ENCODE measurements at regions not wholly inside any gene's neighbourhood (a gene's known extent, or its start where the extent isn't known, plus 50 kb on each side); places are given as distances from the start of the nearest gene placed in this dataset.

DNA sequence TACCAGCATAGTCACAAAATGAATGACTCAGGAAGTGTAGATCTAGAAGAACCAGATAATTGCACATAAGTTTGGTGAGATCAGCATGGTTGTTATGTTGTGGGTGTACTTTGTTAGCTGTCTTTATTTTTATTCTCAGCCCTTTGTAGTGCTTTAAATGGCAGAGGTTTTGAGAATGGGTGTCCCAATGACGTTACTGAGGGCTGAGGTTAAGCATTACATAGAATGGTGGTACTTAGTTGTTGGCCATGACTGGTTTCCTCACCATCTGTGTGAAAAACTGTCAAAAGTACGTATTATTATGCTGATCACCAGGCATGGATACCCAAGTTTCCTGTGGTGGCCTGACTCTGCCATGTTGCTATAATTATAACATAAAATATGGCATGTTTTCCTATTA is 165.8 kb downstream of the UBE2E3 start:
- DNase-seq (ENCODE audit: extremely low read depth in 1 of 2, low read depth in 1 of 2): no peak

DNA sequence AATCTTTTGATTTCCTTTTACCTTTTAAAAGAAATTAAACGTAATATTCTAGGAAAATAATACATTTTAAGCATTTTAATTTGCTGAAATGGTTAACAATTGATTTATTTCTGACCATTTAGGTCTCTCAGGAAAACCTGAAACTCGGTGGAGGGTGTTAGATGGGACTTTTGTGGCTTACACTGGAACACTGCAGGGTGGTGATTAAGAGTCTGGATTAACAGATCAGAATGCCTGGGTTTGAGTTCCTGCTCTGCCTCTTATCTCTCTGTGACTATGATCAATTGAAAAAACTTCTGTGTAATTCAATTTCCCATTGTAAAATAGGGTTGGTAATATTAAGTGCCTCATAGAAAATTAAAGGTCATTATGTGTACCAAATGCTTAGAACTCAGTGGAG is 168.7 kb downstream of the UBE2E3 start:
- DNase-seq (ENCODE audit: extremely low read depth in 1 of 2, low read depth in 1 of 2): no peak

DNA sequence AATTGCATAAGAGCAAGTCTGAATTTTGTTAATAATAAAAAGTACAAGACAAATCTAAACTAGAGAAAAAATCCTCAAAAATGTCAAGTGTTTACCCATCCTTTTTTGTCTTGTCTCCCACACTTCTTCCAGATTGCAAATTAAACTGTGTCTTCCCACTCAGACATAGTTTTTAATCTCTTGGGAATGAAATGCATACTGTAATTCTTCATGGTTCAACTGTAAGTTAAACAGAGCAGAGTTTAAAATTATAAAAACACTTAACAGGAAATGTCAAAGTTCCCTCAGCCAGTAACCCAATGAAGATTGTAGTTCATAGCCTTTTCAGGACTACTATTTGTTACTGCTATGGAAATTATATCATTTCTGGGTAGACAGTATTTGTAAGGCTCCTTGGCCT is 171.8 kb downstream of the UBE2E3 start:
- DNase-seq (ENCODE audit: extremely low read depth in 1 of 2, low read depth in 1 of 2): no peak

DNA sequence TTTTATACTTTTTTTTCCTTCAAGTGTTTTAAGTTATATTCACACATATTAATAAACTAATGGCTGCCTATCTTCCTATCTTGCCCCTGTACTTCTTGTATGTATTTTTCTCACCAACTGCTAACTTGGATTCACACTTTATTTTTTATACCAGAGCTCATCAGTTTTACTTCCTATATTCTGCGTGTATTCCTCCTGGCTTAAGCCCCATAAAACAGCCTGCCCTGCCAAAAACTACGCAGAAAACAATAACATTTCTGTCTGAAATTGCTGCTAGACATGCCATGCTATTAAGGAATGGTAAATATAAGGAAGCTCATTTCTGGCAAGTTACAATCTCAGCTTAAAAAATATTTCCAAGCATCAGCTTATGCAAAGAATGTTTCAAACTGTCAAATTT is 172.3 kb downstream of the UBE2E3 start:
- no peak for DNase-seq (ENCODE audit: extremely low read depth in 1 of 2, low read depth in 1 of 2)

DNA sequence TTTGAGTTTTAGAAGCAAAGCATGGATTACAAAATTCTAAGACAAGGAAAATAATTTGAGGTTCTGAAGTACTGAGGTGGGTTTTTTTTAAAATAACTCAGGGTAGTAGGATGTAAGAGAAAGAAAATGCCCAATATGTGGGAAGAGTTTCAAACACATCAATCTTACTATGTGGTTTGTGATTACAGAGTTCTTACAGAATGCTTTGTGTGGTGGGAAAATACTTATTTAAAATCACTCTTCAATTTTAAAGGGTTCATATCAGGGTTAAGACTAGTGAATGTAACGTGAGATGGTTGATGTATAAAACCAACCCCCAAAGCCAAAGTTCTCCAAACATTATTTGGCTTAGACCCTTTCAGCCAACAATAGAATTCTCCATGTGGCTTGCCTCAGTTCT is 173.5 kb downstream of the UBE2E3 start:
- no peak for DNase-seq (ENCODE audit: extremely low read depth in 1 of 2, low read depth in 1 of 2)

DNA sequence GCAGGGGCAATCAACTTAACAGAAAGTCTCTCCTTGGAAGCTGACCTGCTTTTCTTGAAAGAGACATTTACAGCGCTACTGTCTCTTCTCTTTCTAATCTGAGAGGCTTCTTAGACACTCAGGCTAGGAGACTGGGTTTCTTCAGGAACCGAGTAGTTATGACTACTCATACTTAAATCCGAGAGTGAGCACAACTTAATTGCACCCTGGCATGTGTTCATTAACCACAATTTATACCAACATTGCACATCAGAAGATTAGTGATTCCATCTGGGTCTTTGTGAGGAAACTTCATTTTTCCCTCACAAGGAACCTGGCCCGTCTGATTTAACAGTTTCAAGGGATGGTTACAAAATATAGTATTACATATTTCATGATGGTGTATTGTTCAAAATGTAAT is 176.9 kb downstream of the UBE2E3 start:
- no peak for DNase-seq (ENCODE audit: extremely low read depth in 1 of 2, low read depth in 1 of 2)

DNA sequence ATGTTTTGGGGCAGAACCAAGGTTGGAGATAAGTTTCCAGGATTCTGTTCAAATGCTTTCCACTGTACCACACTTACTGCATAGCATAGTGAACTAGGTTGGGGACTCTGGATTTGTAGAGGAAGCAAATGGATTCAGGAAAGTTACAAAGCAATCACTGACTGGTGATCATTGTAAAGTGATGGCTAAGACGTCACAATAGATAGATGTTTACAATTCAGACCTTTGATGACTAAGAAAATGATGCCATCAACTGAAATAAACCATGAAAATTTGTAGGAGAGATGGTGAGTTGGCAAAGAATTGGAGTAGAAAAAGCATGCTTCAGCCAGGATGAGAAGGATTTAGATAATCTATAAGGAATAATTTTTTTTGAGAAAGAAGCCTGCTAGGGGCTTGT is 178.0 kb downstream of the UBE2E3 start:
- no peak for DNase-seq (ENCODE audit: extremely low read depth in 1 of 2, low read depth in 1 of 2)

DNA sequence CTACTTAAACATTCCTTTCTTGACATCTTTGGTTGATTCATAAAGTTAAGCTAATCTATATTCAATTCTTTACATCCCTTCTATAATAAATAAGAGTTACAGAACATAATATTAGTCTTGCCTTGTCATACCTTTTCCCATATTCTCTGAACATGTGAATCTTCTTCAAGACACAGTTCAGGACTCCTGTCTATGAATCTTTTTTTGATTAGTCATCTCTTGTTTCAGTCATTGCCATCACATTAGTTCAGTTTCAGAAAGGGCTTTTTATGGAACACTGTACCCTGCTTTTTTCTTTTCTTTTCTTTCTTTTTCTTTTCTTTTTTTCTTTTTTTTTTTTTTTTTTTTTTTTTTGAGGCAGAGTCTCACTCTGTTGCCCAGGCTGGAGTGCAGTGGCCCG is 181.2 kb downstream of the UBE2E3 start:
- no peak for DNase-seq (ENCODE audit: extremely low read depth in 1 of 2, low read depth in 1 of 2)

DNA sequence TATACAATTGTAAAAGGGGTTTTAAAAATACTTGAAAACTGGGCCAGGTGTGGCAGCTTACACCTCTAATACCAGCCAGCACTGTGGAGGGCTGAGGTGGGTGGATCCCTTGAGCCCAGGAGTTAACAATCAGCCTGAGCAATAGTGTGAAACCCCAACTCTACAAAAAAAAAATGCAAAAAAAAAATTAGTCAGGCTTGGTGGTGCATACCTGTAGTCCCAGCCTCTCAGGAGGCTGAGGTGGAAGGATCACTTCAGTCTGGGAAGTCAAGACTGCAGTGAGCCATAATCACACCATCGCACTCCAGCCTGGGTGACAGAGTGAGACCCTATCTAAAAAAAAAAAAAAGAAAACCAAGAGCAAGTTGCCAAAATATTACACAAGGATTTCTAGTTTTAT is 182.7 kb downstream of the UBE2E3 start:
- DNase-seq (ENCODE audit: extremely low read depth in 1 of 2, low read depth in 1 of 2): no peak

DNA sequence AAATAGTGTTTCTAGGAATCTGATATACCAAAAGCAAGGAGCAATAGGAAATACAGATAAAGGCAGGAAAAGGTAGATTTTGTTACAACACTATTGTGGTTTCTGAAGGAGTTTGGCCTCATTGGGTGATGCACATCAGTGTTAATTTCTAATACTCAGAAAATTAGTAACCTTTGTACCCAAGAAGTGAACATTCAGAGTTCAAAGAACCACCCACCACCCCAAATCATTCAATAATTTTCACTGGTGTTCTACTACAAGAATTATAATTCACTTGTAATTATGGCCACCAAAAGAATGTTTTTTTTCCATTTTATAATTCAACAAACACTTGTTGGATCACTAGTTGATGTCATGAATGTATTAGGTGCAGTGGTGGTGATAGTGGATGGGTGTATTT is 183.3 kb downstream of the UBE2E3 start:
- DNase-seq (ENCODE audit: extremely low read depth in 1 of 2, low read depth in 1 of 2): no peak

DNA sequence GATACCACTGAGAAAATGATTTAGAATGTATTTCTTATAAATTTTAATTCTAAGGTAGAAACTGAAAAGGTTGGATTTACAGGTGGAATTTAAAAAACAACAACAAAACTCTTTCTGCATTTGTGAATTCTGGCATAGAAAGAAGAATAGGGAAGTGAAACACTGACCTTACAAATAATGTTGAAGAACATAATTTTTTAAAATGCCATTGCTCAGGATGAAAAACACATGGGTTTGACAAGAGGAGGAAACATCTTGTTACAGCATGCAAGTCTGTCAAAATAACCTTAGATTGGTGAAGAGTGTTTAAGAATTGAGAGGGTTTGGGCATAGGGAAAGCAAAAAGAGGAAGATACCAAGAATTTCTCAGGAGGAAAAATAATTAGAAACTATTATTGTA is 184.3 kb downstream of the UBE2E3 start:
- DNase-seq (ENCODE audit: extremely low read depth in 1 of 2, low read depth in 1 of 2): no peak

DNA sequence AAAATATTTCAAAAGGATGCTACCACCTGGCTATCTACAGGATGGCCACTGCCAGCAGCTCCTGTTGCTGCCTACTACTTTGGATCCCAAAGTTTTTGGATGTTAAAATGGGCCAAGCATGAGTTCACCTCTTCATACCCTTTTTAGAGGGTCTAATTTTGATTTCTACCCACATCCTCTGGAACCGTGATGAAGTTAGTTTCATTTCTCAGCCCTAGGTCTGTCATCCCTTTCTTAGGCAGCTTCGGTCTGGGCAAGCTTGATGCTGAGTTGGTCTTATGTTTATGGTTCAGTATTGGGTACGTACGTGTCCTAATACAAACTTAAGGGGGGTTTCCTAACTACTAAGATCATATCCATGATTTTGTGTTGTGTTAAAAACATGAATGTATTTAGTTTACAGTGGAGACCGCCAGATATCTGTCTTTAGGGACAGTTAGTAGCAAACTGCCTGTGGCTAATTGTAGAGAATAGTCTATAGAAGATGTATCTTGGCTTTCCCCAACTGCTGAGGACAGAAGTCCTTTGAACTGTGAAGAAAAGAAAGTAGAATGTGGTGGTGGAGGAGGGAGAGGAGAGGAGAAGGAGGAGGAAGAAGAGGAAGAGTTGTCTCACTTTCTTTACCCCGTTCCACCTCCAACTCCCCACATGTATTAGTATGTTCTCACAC is 184.9 kb downstream of the UBE2E3 start:
- DNase-seq (ENCODE audit: extremely low read depth in 1 of 2, low read depth in 1 of 2): no peak

DNA sequence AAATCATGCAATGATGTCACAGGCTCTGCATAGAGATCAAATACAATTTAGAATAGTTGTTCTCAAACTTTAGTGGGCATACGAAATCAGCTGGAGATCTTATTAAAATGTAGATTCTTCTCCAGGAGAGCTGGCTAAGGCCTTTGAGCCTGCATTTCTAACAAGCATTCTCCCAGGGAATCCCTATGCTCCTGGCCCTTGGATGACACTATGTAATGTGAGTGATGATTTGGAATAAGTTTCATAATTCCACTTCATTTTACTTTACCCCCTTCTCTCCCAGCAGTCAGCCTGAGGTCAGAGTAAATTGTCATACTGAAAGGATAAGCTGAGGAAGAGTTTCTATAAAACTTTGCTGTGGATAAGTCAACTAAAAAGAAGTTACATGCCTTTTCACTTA is 189.1 kb downstream of the UBE2E3 start:
- DNase-seq (ENCODE audit: extremely low read depth in 1 of 2, low read depth in 1 of 2): no peak

DNA sequence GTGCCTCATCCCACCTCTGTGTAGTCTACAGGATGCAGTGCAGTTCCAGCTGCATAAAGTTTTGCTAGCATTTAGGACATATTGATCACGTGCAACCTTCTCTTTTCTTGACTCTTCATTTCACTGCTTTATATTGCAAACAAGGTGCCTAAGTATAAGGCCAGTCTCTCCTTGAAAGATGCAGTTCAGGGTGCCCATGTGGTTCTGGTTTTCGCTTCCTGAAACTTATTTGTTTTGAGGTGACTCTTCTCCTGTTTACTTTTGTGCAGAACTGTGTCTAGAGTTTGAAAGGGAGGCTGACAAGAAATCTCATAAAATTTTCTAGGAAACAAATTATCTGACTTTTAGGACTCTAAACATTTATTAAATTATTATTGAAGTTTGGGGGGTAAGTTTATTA is 189.9 kb downstream of the UBE2E3 start:
- no peak for DNase-seq (ENCODE audit: extremely low read depth in 1 of 2, low read depth in 1 of 2)

DNA sequence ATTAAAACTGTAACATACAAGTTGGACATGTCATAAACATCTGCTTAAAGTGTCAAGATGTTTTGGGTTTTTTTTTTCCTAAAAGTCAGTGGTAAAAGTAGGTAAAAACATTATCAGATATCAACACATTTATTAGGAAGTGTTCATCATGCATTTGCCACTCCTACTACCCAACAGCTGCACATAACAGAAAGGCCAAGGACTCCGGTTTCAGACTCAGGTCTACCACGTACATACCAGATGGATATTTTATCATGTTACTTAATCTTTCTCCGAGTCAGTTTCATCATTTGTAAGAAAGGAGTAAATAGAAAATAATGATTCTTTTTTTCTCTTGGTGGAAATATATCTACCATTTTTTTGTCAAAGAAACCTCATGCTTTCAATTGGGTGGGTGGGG is 192.3 kb downstream of the UBE2E3 start:
- DNase-seq (ENCODE audit: extremely low read depth in 1 of 2, low read depth in 1 of 2): no peak

DNA sequence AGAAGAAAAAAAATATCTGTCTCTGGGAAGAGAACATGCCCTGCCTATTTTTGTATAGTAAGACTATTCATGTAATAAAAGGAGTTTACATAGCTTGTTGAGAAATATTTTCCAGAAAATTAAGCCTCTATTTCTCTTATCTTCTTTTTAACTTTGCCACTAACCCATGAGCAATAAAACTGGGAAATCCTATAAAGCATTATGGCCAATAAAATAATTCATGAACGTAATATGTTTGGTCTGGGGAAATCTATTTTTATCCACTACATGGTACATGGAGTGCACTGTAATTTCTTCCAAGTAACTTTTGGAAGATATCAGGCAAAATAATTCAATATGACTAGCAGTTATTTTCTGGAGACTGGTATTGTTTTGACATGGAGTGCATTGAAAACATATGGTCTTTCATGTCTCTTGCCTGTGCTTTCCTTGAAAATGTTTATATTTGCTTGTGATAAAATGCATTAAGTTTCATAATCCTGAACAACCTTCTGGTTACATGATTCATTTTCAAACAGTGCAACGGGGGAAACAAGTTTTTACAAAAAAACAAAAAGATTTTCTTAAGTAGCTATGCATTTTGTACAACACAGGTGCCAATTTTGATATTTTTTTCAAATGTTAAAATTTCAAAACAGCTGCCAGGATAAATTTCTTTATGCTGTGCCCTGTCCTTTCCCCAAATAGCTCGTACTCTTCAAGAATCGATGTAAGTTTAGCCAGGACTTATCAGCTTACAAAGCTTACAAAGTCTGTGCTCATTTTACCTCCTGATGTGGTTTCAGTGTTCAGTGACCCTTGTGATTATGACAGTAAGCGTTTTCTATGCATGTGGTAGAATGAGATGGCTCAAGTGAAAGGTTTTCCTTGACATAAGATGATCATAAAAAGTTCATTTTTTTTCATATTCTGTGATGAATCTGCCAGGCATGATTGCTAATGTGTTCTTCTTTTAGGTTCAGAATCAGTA is 194.5 kb downstream of the UBE2E3 start:
- DNase-seq (ENCODE audit: extremely low read depth in 1 of 2, low read depth in 1 of 2): no peak

DNA sequence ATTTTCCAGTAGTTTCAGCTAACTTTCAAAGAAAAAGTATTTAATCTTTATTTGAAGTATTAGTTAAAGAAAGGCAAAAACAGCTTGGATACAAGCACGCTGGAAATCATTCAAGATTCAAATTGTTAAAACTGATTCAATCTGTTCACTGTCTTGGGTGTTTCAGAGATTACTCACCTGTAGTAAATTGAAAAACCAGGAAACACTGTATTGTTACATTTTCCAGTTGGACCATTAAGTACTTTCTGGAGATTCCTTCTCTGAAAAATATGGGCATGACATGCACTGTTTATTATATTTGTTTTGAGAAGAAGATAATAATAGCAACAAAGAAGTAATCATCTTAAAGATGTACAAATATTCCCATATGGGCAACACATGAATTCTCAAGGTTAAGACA is 196.1 kb downstream of the UBE2E3 start:
- DNase-seq (ENCODE audit: extremely low read depth in 1 of 2, low read depth in 1 of 2): no peak

DNA sequence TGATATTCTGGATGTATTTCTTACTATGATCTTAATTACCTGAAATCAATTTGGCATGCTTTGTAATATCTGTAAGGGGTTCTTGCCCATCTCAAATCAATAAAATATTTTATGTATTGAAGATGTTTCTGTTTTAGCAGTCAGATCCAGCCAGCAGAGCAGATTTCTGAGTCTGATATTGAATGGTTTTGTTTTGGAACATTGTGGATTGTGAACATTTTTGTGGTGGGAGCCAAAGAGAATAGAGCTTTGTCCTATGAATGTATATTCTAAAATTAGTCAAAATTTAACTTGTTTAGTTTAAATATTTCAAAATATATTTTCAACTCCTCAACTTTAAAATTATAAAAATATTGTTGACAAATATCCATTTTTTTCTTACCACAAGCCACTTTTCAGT is 197.0 kb downstream of the UBE2E3 start:
- no peak for DNase-seq (ENCODE audit: extremely low read depth in 1 of 2, low read depth in 1 of 2)

DNA sequence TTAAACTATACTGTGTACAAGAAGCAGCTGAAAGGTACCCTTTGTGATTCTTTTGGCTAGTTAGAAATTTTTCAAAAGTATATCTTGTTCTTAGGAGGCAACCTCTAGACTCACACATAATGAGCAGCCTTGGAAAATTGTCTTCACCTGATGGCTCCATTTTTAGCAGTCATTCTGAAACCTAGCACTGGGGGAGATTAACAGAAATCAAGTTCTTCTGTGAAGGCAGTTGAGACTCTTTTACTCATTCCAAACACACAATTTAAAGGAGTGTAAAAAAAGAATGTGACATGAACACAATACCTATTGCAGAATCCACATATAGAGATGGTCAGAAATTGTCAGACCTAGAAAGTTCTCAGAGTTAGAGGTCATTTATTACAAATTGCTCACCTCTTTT is 197.7 kb downstream of the UBE2E3 start:
- no peak for DNase-seq (ENCODE audit: extremely low read depth in 1 of 2, low read depth in 1 of 2)

DNA sequence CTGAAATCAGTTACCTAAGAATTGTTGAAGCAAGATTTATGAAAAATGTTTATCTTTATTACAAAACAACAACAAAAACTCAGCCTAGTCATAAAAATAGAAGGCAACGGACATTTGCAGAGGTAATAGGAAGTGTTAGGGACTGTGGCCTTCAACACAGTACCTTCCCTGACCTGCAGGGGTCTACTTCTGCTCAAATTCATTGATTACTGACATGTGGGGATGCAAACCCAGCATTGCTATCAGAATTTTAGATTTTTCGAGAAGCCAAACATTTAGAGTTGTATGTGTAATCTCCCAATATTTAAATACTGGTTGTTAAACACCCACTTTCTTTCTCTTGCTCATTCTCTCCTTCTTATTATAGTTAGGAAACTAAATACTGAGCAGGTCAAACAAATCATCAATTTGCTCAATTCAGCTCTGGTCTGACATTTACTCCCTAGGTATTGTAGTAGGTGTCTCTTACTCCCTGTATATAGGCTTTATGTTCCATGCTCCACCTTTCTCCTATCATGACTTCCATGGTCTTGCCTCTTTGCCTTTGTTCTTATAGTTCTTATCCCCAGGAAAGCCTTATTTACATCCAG is 198.5 kb downstream of the UBE2E3 start:
- no peak for DNase-seq (ENCODE audit: extremely low read depth in 1 of 2, low read depth in 1 of 2)

DNA sequence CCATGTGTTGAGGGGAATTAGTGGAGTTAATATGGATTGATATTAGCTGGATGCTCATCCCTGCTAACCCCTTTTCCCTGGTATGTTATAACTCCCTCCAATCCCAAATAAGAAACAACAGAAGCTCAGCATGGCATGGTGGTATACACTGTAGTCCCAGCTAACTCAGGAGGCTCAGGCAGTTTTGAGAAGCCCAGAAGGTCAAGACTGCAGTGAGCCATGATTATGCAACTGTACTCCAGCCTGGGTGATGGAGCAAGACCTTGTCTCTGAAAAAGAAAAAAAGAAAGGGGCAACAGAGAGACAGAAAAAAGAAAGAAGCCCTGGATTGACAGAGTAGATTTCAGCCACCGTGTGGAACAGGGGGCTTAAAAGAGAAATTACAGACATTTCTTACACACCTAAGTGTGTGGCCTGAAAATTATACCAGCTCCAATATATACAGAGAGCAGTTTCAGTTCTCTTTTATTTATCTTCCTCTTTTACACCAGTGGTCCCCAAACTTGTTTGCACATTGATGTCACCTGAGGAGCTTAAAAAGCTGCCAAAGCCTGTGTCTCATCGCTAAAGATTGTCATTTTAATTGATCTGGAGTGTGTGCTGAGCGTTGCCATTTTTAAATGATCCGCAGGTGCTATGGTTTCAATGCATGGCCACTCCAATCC is 203.6 kb downstream of the UBE2E3 start:
- DNase-seq (ENCODE audit: extremely low read depth in 1 of 2, low read depth in 1 of 2): no peak
